ENCODE measurements at regions not wholly inside any gene's neighbourhood (a gene's known extent, or its start where the extent isn't known, plus 50 kb on each side); places are given as distances from the start of the nearest gene placed in this dataset.

- TF ChIP-seq POLR2A (IDR thresholded peaks at IDR 0.05): no peak
- TF ChIP-seq, protein P1, sequence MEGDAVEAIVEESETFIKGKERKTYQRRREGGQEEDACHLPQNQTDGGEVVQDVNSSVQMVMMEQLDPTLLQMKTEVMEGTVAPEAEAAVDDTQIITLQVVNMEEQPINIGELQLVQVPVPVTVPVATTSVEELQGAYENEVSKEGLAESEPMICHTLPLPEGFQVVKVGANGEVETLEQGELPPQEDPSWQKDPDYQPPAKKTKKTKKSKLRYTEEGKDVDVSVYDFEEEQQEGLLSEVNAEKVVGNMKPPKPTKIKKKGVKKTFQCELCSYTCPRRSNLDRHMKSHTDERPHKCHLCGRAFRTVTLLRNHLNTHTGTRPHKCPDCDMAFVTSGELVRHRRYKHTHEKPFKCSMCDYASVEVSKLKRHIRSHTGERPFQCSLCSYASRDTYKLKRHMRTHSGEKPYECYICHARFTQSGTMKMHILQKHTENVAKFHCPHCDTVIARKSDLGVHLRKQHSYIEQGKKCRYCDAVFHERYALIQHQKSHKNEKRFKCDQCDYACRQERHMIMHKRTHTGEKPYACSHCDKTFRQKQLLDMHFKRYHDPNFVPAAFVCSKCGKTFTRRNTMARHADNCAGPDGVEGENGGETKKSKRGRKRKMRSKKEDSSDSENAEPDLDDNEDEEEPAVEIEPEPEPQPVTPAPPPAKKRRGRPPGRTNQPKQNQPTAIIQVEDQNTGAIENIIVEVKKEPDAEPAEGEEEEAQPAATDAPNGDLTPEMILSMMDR (IDR thresholded peaks at IDR 0.05): no peak
Measured at GRCh38 chr5:128645581-128645980, 107.5 kb upstream of the FBN2 start.

Data from testis (tissue), 2 donors.